ENCODE measurements at regions not wholly inside any gene's neighbourhood (a gene's known extent, or its start where the extent isn't known, plus 50 kb on each side); places are given as distances from the start of the nearest gene placed in this dataset.
"Not testable (repeated sequence)": the region's sequence is repeated elsewhere in the genome, so short reads cannot be mapped to it uniquely, and the experiment has no call there.

GRCh38 chr13:22964245-22964966, 216.4 kb upstream of the SGCG start:
- DNase-seq (ENCODE audit: low read depth in 2 of 2) = no peak

- DNase-seq (ENCODE audit: low read depth in 2 of 2) = not testable (repeated sequence)
These were observed 215.5 kb upstream of the SGCG start for GRCh38 chr13:22965011-22965857.

GRCh38 chr13:22965858-22966239, 214.9 kb upstream of the SGCG start:
- DNase-seq (ENCODE audit: low read depth in 2 of 2) = not testable (repeated sequence)

DNA sequence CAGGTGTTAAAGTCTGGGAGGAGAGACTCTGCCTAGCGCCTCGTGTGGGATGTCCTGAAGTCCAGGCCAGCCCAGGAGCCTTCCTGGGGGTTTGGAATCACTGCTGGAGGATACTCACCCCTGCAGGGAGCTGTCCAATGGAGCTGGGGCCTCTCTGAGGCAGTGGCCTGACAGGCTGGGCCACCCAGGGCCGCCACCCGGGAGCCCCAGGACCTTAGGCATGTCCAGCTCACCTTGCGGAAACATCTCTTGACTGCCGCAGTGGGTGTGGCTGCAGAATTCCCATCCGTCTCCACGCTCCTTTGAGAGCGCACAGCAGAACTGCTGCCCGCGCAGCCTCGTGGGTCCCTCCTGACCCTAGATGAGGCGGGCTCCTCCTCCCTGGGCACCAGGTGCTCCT, 214.0 kb upstream of the SGCG start:
- DNase-seq (ENCODE audit: low read depth in 2 of 2) = not testable (repeated sequence)

DNA sequence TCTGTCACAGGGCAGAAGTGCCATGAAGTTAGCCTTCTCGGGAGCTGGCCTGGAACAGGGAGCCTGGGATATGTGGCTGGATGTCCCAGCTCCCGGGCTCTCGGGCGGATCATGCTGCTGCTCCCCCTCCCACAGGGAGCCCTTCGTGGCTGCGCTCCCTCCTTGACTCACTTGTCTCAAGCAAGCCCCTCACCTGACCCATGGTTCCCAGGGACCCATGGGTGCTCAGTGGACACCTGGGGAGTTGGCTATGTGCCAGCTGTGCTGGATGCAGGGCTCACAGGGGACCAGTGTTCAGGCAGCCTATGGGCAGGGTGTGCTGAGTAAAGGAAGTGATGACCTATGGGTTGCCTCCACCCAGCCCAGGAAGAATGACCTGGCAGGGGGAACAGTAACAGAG, 213.1 kb upstream of the SGCG start:
- DNase-seq (ENCODE audit: low read depth in 2 of 2) = no peak

DNA sequence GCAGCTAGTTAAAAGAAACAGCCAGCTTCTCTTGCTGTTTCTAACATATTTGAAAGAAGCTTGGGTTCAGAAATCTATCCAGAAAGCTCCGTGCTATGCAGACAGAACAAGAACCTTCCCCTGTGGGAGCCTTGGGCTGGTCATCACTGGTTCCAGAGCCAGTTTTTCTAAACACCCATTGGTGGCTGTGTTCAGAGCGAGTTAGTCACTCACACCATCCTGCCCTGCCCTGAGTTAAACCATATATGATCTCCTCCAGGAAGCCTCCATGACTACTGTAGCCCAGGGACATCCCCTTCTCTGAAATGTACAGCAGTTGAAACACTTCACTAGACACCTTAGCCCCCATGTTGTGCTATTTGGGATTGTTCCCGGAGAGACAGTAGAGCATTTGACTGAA, 200.8 kb upstream of the SGCG start:
- no peak for DNase-seq (ENCODE audit: low read depth in 2 of 2)

DNA sequence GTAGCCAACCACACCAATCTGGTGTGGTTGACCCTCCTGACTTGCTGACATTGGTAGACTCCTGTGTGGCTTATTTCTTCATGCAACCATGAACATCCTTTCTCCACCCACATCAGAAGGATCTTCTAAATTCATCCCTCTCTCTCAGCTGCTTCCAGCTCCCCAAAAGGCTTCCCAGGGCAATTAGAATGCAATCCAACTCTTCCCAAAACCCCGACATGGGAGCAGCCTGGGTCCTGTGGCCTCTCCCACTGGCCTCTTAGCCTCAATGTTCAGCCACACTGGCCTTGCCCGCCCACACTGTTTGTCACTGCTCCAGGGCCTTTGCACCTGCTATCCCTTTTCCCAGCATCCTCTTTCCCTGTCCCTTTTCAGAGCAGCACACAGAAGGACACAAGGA, 199.8 kb upstream of the SGCG start:
- no peak for DNase-seq (ENCODE audit: low read depth in 2 of 2)

GRCh38 chr13:22993148-22993547, 187.6 kb upstream of the SGCG start:
- DNase-seq (ENCODE audit: low read depth in 2 of 2) = no peak

- no peak for DNase-seq (ENCODE audit: low read depth in 2 of 2)
These were observed 177.3 kb upstream of the SGCG start for GRCh38 chr13:23003446-23003845.

- DNase-seq (ENCODE audit: low read depth in 2 of 2) = no peak
These were observed 173.4 kb upstream of the SGCG start for GRCh38 chr13:23007426-23007825.

- DNase-seq (ENCODE audit: low read depth in 2 of 2) = no peak
These were observed 162.6 kb upstream of the SGCG start for GRCh38 chr13:23018143-23018542.

DNA sequence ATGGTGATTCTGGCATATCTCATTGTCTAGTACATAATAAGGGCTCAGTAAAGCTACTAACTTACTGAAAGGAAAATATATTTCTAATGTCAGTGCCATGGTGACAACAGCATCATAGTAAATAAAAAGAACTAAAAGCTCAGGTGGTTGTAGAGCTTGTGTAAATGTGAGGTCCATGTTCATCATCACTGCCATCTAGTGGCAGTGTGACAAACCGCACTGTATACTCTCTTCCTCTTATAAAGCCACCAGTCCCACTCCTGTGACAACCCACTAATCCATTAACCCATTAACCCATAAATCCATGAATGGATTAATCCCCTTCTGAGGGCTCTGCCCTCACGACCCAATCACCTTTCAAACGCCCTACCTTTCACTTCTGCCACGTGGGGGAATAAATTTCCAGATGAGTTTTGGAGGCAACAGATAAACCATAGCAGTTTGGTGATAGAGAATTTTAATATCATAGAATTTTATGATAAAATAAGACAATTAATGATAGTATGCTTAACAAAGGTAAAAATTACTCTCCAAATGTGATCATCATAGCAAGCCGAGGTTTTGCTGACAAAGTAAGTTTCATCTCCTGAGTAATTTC, 160.4 kb upstream of the SGCG start:
- no peak for DNase-seq (ENCODE audit: low read depth in 2 of 2)

GRCh38 chr13:23021906-23022305, 158.9 kb upstream of the SGCG start:
- no peak for DNase-seq (ENCODE audit: low read depth in 2 of 2)

DNA sequence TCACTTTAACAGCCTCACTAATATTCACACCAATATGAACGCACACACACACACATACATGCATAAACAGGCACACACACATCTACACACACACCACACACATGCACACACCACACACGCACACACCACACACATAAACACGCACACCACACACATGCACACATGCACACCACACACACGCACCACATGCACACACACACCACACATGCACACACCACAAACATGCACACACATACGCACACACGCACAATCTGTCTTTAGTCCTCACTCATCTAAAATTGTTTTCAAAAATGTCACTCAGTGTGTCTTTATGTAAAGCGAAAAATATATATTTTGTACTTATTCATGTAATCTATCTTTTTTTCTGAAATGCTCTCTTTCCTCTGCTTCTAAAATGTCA, 158.1 kb upstream of the SGCG start:
- no peak for DNase-seq (ENCODE audit: low read depth in 2 of 2)

GRCh38 chr13:23025864-23026608, 154.7 kb upstream of the SGCG start:
- no peak for DNase-seq (ENCODE audit: low read depth in 2 of 2)

GRCh38 chr13:23039266-23039935, 141.4 kb upstream of the SGCG start:
- no peak for DNase-seq (ENCODE audit: low read depth in 2 of 2)

GRCh38 chr13:23042181-23042580, 138.6 kb upstream of the SGCG start:
- no peak for DNase-seq (ENCODE audit: low read depth in 2 of 2)

GRCh38 chr13:23044906-23045305, 135.9 kb upstream of the SGCG start:
- no peak for DNase-seq (ENCODE audit: low read depth in 2 of 2)

- DNase-seq (ENCODE audit: low read depth in 2 of 2) = no peak
These were observed 130.7 kb upstream of the SGCG start for GRCh38 chr13:23050126-23050525.

DNA sequence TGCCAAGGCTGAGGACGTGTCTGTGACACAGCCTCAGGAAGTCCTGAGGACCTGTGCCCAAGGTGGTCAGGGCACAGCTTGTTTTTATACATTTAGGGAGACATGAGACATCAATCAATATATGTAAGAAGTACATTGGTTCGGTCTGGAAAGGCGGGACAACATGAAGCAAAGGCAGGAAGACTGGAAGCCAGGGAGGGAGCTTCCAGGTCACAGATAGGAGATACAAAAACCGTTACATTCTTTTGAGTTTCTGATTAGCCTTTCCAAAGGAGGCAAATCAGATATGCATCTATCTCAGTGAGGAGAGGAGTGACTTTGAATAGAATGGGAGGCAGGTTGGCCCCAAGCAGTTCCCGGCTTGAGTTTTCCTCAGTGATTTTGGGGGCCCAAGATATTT, 127.1 kb upstream of the SGCG start:
- not testable (repeated sequence) for DNase-seq (ENCODE audit: low read depth in 2 of 2)

GRCh38 chr13:23059173-23059572, 121.6 kb upstream of the SGCG start:
- DNase-seq (ENCODE audit: low read depth in 2 of 2) = no peak

GRCh38 chr13:23060959-23061358, 119.8 kb upstream of the SGCG start:
- no peak for DNase-seq (ENCODE audit: low read depth in 2 of 2)
